PFSK-1 (cell line): ENCODE measurements at regions not wholly inside any gene's neighbourhood (a gene's known extent, or its start where the extent isn't known, plus 50 kb on each side); places are given as distances from the start of the nearest gene placed in this dataset.

ENCODE experiments used
- FOXP2 ChIP-seq: optimal IDR thresholded peaks from 2 replicates; pipeline ENCODE3; 2011; ENCODE audit warnings: borderline replicate concordance, control low read depth, inconsistent platforms; ENCODE audit not compliant: insufficient read depth; ENCODE audit errors: extremely low read length, extremely low read depth
- POLR2AphosphoS5 ChIP-seq: IDR thresholded peaks from 2 replicates; pipeline ENCODE4 v1.6.1; 2012; ENCODE audit warnings: low read depth, mild to moderate bottlenecking, control low read depth, low read length, moderate library complexity
- SIN3A ChIP-seq: IDR thresholded peaks from 2 replicates; pipeline ENCODE4 v1.6.1; 2012; ENCODE audit warnings: mild to moderate bottlenecking, low read length, moderate library complexity, borderline replicate concordance; ENCODE audit not compliant: insufficient read depth
- TAF1 ChIP-seq: IDR thresholded peaks from 2 replicates; pipeline ENCODE4 v1.6.1; 2012; ENCODE audit warnings: low read length, control low read depth, borderline replicate concordance; ENCODE audit not compliant: insufficient read depth
- TF ChIP-seq, protein P1 (sequence below), 2 experiments: IDR thresholded peaks; 2 replicates each; pipeline versions ENCODE4 v1.6.1 to v1.8.0; 2011 to 2012; ENCODE audit warnings: low read depth in 2 of 2, low read length in 2 of 2, control low read depth in 1 of 2, inconsistent platforms in 1 of 2, mild to moderate bottlenecking in 1 of 2, moderate library complexity in 1 of 2; ENCODE audit not compliant: insufficient read depth in 1 of 2

DNA sequence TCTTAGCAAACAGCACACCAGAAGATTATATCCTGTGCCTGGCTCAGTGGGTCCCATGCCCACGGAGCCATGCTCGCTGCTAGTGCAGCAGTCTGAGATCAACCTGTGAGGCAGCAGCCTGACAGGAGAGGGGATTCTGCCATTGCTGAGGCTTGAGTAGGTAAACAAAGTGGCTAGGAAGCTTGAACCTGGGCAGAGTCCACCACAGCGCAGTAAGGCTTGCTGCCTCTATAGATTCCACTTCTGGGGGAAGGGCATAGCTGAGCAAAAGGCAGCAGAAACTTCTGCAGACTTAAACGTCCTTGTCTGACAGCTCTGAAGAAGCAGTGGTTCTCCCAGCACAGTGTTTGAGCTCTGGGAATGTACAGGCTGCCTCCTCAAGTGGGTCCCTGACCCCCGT lies 210.3 kb downstream of the RMST start:
- TF ChIP-seq TAF1 (no peak), SIN3A (no peak), POLR2AphosphoS5 (no peak), FOXP2 (no peak)
- TF ChIP-seq, protein P1, sequence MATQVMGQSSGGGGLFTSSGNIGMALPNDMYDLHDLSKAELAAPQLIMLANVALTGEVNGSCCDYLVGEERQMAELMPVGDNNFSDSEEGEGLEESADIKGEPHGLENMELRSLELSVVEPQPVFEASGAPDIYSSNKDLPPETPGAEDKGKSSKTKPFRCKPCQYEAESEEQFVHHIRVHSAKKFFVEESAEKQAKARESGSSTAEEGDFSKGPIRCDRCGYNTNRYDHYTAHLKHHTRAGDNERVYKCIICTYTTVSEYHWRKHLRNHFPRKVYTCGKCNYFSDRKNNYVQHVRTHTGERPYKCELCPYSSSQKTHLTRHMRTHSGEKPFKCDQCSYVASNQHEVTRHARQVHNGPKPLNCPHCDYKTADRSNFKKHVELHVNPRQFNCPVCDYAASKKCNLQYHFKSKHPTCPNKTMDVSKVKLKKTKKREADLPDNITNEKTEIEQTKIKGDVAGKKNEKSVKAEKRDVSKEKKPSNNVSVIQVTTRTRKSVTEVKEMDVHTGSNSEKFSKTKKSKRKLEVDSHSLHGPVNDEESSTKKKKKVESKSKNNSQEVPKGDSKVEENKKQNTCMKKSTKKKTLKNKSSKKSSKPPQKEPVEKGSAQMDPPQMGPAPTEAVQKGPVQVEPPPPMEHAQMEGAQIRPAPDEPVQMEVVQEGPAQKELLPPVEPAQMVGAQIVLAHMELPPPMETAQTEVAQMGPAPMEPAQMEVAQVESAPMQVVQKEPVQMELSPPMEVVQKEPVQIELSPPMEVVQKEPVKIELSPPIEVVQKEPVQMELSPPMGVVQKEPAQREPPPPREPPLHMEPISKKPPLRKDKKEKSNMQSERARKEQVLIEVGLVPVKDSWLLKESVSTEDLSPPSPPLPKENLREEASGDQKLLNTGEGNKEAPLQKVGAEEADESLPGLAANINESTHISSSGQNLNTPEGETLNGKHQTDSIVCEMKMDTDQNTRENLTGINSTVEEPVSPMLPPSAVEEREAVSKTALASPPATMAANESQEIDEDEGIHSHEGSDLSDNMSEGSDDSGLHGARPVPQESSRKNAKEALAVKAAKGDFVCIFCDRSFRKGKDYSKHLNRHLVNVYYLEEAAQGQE (IDR thresholded peaks at IDR 0.05; ENCODE audit: insufficient read depth in 1 of 2, low read depth in 2 of 2, low read length in 2 of 2), result no peak

DNA sequence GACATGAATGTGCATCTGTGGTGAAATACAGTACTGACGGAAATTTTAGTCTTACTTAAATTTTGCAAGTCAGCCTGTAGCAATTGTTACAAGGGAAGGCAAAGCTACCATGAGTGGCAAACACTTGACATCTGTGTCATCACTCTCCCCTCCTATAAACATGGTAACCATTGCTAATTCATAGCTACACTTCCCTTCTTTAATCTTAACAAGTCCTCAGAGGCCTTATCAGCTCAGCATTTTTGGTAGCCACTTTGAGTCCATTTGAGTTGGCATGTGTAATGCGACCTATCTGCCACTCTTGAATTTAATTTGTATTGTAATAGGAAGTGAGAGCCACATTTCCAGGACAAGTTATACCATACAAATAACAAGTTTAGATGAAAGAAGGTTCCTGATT lies 218.1 kb downstream of the RMST start:
- TF ChIP-seq POLR2AphosphoS5 (no peak), TAF1 (no peak), FOXP2 (no peak), SIN3A (no peak)
- TF ChIP-seq, protein P1 (IDR thresholded peaks at IDR 0.05; ENCODE audit: insufficient read depth in 1 of 2, low read depth in 2 of 2, low read length in 2 of 2), result no peak

DNA sequence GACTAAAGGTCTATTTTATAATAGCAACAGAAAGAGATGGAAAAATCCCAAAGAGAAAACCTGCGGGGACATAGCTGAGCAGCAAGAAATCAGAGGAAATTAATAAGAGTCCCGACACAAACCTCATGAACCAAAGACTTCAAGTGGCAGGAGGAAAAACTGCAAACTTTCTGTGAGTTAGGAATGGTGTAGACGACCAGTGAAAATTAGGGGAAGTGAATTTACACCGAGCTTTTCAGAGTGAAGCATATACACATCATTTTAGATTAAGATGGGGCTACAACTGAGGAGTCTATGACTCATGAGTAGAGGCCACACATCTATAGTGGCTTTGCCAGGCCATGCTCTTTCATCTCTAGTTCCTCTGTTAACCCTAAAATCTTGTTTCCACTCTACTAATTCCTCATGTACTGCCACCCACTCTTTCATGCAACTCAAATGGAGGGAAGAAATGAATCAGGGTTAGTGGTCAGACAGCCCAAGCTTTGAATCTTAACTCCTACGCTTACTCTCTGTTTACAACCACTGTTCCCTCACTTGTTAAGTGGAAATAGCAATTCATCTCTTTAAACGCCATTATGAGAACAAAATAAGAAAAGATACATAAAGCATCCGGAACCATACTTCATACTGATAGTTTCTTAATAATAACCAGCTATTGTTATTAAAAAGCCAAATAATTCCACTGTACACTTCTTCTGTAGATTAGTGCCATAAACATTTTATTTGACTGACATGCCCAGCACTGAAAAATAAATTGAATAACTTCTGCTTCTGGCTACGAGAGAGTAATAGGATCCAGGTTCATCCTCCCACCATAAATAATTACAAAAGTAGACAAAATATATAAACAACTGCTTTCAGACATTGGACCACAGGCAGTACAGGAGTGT lies 219.3 kb downstream of the RMST start:
- TF ChIP-seq SIN3A (no peak), TAF1 (no peak), FOXP2 (no peak), POLR2AphosphoS5 (no peak)
- TF ChIP-seq, protein P1 (IDR thresholded peaks at IDR 0.05; ENCODE audit: insufficient read depth in 1 of 2, low read depth in 2 of 2, low read length in 2 of 2), result no peak

DNA sequence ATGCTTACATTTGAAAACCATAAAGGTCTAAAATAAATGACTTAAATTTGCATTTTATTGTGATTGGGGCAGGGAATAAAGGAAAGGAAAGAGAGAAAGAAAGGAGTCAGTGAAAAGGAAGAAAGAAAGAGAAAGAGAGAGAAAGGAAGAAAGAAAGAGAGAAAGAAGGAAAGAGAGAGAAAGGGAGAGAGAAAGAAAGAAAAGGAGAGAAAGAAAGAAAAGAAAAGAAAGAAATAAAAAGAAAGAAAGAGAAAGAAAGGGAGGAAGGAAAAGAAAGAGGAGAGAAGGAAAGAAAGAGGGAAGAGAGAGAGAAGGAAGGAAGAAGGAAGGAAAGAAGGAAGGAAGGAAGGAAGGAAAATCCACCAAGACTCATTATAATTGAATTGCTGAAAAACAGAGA lies 222.8 kb downstream of the RMST start:
- no peak for TF ChIP-seq POLR2AphosphoS5
- TF ChIP-seq FOXP2, result no peak
- TF ChIP-seq, protein P1 (IDR thresholded peaks at IDR 0.05; ENCODE audit: insufficient read depth in 1 of 2, low read depth in 2 of 2, low read length in 2 of 2), result no peak
- no peak for TF ChIP-seq TAF1
- TF ChIP-seq SIN3A, result no peak

DNA sequence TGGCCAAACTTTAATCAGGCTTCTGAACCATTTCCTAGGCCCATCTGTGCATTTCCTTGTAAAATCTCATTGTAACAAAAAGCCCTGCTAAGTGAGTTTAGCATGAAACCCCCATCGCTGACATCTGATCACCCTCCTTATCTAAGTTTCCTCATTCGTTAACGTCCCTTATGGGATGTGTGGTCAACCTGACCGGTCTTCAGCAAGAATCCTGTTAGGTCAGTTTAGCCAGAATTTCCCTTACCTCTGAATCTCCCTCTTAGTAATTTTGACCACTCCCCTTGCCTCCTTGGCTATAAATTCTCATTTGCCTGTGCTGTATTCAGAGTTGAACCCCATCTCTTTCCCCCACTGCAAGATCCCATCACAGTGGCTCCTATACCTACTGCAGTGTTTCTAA lies 239.3 kb downstream of the RMST start:
- TF ChIP-seq, protein P1 (IDR thresholded peaks at IDR 0.05; ENCODE audit: insufficient read depth in 1 of 2, low read depth in 2 of 2, low read length in 2 of 2), result no peak
- TF ChIP-seq SIN3A (no peak), TAF1 (no peak), POLR2AphosphoS5 (no peak), FOXP2 (no peak)
